GM18520 (cell line): ENCODE measurements at regions not wholly inside any gene's neighbourhood (a gene's known extent, or its start where the extent isn't known, plus 50 kb on each side); places are given as distances from the start of the nearest gene placed in this dataset.

Source experiments
- ATAC-seq: cut with Tn5 transposase; IDR thresholded peaks from one replicate; pipeline ENCODE4 v1.9.1; 2021; ENCODE audit not compliant: unreplicated experiment

- ATAC-seq: no peak
These were observed 93.2 kb upstream of the AGTR1 start for GRCh38 chr3:148604270-148605085.

DNA sequence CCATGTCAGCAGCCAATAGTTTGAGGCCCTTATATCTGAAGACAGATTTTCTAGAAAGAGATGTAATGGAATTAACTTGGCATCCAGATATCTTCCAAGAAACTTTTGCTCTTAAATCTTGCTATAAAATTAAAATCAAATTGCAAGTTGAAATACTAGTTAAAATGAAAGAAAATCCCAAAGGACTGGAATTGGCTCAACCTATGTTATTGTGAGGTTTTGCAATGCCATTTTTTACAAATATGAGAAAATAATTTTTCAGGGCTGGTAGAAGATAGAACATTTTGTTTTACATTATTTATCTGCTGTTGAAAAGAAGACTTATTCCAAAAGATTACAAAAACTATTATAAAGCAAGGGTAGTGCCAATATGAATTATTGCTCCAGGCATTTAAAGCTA is 92.2 kb upstream of the AGTR1 start:
- no peak for ATAC-seq

GRCh38 chr3:148606979-148607378 is 90.7 kb upstream of the AGTR1 start:
- no peak for ATAC-seq

GRCh38 chr3:148607491-148607890 is 90.2 kb upstream of the AGTR1 start:
- ATAC-seq: no peak

- ATAC-seq: no peak
These were observed 85.4 kb upstream of the AGTR1 start for GRCh38 chr3:148612278-148612677.

DNA sequence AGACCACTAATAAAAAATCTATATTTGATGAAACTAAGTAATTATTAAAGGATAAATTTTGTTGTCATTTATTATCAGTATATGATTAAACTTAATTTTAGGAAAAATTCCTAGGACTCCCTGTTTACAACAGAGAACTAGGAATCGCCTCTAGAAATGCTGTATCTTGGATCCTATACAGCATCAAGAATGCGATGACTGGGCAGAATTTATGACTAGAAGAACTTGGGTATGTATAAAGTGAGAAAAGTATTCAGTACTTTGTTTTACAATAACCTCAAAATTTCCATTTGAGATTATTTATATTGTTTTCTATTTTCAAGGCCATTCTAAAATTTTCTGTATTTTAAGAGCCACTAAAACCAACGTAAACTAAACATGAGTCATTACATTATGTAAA is 82.3 kb upstream of the AGTR1 start:
- ATAC-seq: no peak

DNA sequence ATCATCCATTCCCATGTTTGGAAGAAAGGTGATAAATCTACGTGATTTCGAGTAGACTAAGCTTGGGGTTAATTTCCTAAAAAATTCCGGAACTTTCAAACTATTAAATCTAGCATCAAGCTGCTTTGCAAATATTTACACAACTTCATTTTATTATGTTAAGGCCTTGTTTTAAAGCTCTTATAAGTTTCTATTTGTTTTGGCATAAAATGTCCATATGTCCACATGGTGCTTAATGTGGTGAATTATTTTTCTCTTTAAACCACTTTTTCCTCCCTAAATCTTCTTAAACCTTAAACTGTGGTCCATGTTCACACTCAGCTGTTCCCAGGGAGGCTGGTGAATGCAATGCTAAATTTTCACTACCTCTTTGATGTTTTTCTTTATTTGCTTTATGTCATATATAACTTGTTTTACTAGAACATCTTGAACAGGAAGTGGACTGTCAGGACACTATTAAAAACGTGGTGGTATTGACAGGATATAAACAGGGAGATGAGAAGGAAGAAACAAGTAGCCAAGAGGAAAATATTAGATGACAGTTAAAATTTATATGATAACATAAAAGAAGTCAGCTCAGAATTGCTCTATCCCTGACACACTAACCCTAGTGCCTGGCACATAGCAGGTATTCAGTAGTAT is 72.5 kb upstream of the AGTR1 start:
- no peak for ATAC-seq

DNA sequence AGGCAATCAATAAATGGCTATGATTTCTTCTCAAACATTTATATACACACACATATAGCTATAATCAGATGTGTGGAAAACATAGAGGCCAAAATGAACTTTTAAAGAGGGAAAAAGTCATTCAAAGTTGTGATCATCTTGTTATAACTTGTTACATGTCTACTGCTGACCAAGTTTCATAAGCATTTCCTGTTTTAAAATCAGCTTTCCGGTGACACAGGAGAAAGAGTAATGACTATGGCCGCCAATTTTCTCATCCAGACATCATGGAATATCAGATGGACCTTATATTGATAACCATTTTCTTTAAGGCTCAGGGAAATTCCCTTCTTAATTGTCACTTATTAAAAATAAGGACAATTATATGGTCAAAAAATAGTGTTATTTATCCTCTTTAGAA is 71.7 kb upstream of the AGTR1 start:
- no peak for ATAC-seq

- no peak for ATAC-seq
These were observed 68.7 kb upstream of the AGTR1 start for GRCh38 chr3:148629006-148629405.

DNA sequence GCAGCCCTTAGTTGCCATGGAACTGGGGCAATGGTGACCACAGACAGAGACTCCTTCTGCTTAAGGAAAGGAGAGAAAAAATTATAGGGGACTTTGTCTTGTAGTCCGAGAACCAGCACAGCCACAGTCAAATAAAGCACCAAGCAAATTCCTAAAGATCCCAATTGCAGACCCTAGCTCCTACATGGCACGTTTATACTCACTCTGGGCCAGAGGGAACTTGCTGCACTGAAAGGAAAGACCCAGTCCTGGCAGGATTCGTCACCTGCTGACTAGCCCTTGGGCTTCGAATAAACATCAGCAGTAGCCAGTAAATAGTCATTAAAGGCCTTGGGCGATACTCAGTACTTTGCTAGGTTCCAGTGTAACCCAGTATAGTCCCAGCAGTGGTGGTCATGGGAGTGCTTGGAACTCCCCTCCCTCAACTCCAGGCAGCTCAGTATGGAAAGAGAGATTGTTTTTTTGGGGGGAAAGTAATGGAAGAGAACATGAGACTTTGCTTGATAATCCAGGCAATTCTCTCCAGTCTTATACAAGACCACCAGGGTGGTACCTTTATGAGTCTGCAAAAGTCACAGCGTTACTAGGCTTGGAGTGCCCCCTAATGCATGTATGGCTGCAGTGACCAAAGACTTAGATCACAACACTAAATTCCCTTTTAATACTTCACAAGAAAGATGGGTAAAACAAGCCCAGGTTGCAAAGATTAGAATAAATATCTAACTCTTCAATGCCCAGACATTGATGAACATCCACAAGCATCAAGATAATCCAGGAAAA is 66.4 kb upstream of the AGTR1 start:
- ATAC-seq: no peak

- ATAC-seq: no peak
These were observed 56.0 kb upstream of the AGTR1 start for GRCh38 chr3:148641722-148642121.

DNA sequence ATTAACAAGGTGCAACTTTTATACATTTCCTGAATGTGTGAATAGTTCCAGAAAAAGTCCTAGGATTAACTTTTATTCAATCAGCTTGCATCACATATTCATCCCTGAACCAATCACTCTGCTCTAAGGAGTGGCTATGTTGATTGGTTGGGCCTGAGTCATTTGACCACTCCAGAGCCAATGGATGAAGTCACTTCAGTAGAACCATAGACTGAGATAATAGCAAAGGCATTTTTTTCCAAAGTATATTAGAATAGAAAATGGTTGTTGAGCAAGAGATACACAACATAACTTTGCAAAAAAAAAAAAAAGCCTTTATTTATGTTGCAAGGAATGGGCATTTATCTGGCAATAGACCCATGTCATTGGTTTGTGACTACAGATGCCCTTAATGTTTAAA is 55.5 kb upstream of the AGTR1 start:
- no peak for ATAC-seq

DNA sequence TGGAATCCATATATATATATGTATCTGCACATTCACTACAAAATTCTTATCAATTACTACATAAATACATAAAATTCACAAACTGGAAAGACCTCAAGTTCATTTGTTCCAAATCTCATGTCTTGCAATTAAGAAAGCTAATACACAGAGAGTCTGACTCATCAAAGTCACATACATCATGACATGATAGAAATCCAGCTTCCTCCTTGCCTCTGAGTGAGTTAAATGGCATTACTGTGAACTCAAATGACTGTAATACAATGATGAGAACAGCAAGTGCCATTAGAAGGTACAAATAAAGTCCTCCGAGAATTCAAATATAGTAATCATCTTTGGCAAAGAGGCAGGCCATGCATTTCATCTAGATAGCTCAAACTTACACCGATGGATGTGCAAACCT is 55.1 kb upstream of the AGTR1 start:
- no peak for ATAC-seq

GRCh38 chr3:148643389-148643840 is 54.3 kb upstream of the AGTR1 start:
- no peak for ATAC-seq

DNA sequence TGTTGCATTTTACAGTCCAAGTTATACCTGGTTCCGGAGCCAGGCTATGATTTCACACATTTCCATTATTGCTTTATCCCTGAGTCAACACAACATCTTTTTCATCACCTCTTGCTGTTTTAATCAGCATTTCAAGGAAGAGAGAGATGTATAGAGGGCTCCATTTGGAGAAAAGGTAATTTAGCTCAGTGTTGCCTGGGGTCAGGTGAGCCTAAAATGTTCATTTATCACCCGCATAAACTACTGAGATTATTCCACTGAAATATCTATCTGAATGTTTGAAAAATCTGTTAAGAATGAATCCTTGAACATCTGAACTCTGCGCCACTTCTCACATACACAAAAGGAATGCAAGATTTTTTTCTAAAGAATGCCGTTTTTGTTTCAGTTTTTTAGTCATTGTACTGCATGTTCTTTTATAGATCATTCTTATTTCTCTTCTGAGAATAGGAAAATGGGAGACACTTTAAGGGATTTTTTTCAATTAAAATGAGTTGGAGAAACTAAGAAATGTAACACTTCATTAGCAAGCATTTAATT is 51.5 kb upstream of the AGTR1 start:
- ATAC-seq: no peak
